Neuronal stem cell (in vitro differentiated cells): ENCODE measurements at regions not wholly inside any gene's neighbourhood (a gene's known extent, or its start where the extent isn't known, plus 50 kb on each side); places are given as distances from the start of the nearest gene placed in this dataset.
A peak's percentile ranks its signal among the peaks of the same experiment; 100 is the strongest.

Source experiments
- DNase-seq: peaks from one replicate; pipeline ENCODE4 v3.0.0-alpha.2; 2013; ENCODE audit warnings: low spot score
- H2AFZ ChIP-seq: one replicate; pipeline ENCODE4 v1.6.1; 2013; ENCODE audit warnings: mild to moderate bottlenecking, low read length, inconsistent platforms
- H2AK5ac ChIP-seq: 2 replicates; pipeline ENCODE4 v1.6.1; 2013; ENCODE audit warnings: low read depth, mild to moderate bottlenecking, inconsistent platforms, low read length, moderate library complexity, mixed read lengths
- H2BK120ac ChIP-seq: 2 replicates; pipeline ENCODE4 v1.6.1; 2013; ENCODE audit warnings: low read depth, mild to moderate bottlenecking, inconsistent platforms, low read length, moderate library complexity, mixed read lengths
- H2BK12ac ChIP-seq: one replicate; pipeline ENCODE4 v1.6.1; 2013; ENCODE audit warnings: low read length, inconsistent platforms
- H2BK15ac ChIP-seq: 2 replicates; pipeline ENCODE4 v1.6.1; 2013; ENCODE audit warnings: mild to moderate bottlenecking, low read length, inconsistent platforms, mixed read lengths
- H2BK5ac ChIP-seq: one replicate; pipeline ENCODE4 v1.6.1; 2013; ENCODE audit warnings: inconsistent platforms, mild to moderate bottlenecking, low read length, moderate library complexity
- H3K14ac ChIP-seq: one replicate; pipeline ENCODE4 v1.6.1; 2013; ENCODE audit warnings: low read length, inconsistent platforms
- H3K18ac ChIP-seq: 2 replicates; pipeline ENCODE4 v1.6.1; 2013; ENCODE audit warnings: low read length, inconsistent platforms
- H3K23ac ChIP-seq: 2 replicates; pipeline ENCODE4 v1.6.1; 2013; ENCODE audit warnings: low read depth, mild to moderate bottlenecking, mixed read lengths, low read length, inconsistent platforms; ENCODE audit not compliant: poor library complexity
- H3K27ac ChIP-seq: replicated peaks from 3 replicates; pipeline ENCODE4 v1.5.1; 2013; ENCODE audit warnings: low read length, inconsistent platforms
- H3K27me3 ChIP-seq, 3 experiments: 2 replicates each; pipeline ENCODE4 v1.6.1; 2013; ENCODE audit warnings: low read length in 3 of 3, mild to moderate bottlenecking in 2 of 3, inconsistent platforms in 1 of 3, low read depth in 1 of 3, mixed read lengths in 1 of 3, moderate library complexity in 1 of 3; ENCODE audit not compliant: control insufficient read depth in 3 of 3, insufficient read depth in 3 of 3
- H3K36me3 ChIP-seq, 2 donors: replicated peaks in 1 of 2; 2 replicates each; pipeline ENCODE4 v1.6.1; 2013; ENCODE audit warnings: low read length in 2 of 2; ENCODE audit not compliant: control insufficient read depth in 2 of 2, insufficient read depth in 2 of 2
- H3K4ac ChIP-seq: 2 replicates; pipeline ENCODE4 v1.6.1; 2013; ENCODE audit warnings: inconsistent platforms, mild to moderate bottlenecking, low read length, moderate library complexity
- H3K4me1 ChIP-seq, 2 donors: 1 replicate in 1 of 2; 2 replicates in 1 of 2; pipeline ENCODE4 v1.6.1; 2013; ENCODE audit warnings: low read length in 2 of 2, low read depth in 1 of 2; ENCODE audit not compliant: control insufficient read depth in 2 of 2, insufficient read depth in 1 of 2
- H3K4me2 ChIP-seq: one replicate; pipeline ENCODE4 v1.6.1; 2013; ENCODE audit warnings: mild to moderate bottlenecking, low read length, inconsistent platforms; ENCODE audit not compliant: insufficient read depth, poor library complexity, severe bottlenecking
- H3K4me3 ChIP-seq, 2 donors: 2 replicates each; pipeline ENCODE4 v1.5.1; 2013; ENCODE audit warnings: low read length in 2 of 2, mild to moderate bottlenecking in 2 of 2, inconsistent platforms in 1 of 2, moderate library complexity in 1 of 2
- H3K79me1 ChIP-seq: one replicate; pipeline ENCODE4 v1.6.1; 2013; ENCODE audit warnings: low read depth, mild to moderate bottlenecking, inconsistent platforms, low read length, moderate library complexity
- H3K9ac ChIP-seq: one replicate; pipeline ENCODE4 v1.6.1; 2013; ENCODE audit warnings: mild to moderate bottlenecking, low read depth, low read length, inconsistent platforms; ENCODE audit not compliant: poor library complexity
- H3K9me3 ChIP-seq, 2 donors: replicated peaks in 1 of 2; 2 replicates each; pipeline versions ENCODE3 to v1.6.1; 2013; ENCODE audit warnings: low read length in 2 of 2, mild to moderate bottlenecking in 2 of 2, inconsistent platforms in 1 of 2, low read depth in 1 of 2, mixed read lengths in 1 of 2, moderate library complexity in 1 of 2; ENCODE audit not compliant: control insufficient read depth in 2 of 2, insufficient read depth in 1 of 2
- H4K8ac ChIP-seq: one replicate; pipeline ENCODE4 v1.6.1; 2013; ENCODE audit warnings: low read depth, mild to moderate bottlenecking, inconsistent platforms, low read length, moderate library complexity
- H4K91ac ChIP-seq: one replicate; pipeline ENCODE4 v1.6.1; 2013; ENCODE audit warnings: low read length, low read depth, mild to moderate bottlenecking, inconsistent platforms; ENCODE audit not compliant: poor library complexity
- WGBS, 2 donors: extraction: QIAGEN DNeasy Blood & Tissue Kit; methylation state at CpG; one replicate each; pipeline ENCODE4 v1.1.7; 2013; ENCODE audit warnings: missing lambda C conversion rate in 2 of 2, mixed read lengths in 1 of 2; ENCODE audit not compliant: insufficient read length in 2 of 2, insufficient replicate concordance in 1 of 2; ENCODE audit errors: extremely low coverage in 2 of 2; 5-methylcytosine and 5-hydroxymethylcytosine counted together

- no peak overlapping the region for H4K8ac ChIP-seq
- H2BK12ac ChIP-seq, result no peak overlapping the region
- H4K91ac ChIP-seq, result no peak overlapping the region
- H3K18ac ChIP-seq, result no peak overlapping the region
- no peak for DNase-seq
- H3K27ac ChIP-seq, result no peak overlapping the region
- no peaks in the 10 kb centered on the region for H3K27me3 ChIP-seq
- no peaks in the 10 kb centered on the region for H3K36me3 ChIP-seq
- H3K4me2 ChIP-seq, result no peak overlapping the region
- H2AFZ ChIP-seq, result peak overlapping the region; percentile 24
- H3K79me1 ChIP-seq, result no peaks in the 10 kb centered on the region
- no peak overlapping the region for H3K9ac ChIP-seq
- H3K4me1 ChIP-seq, result no peaks in the 10 kb centered on the region
- H3K9me3 ChIP-seq, result no peaks in the 10 kb centered on the region
- no peak overlapping the region for H3K23ac ChIP-seq
- no peak overlapping the region for H2AK5ac ChIP-seq
- no peak overlapping the region for H2BK120ac ChIP-seq
- no peak overlapping the region for H3K14ac ChIP-seq
- H2BK5ac ChIP-seq, result no peak overlapping the region
- WGBS, 2 donors, result no CpG with 5 or more reads among the region's 1 CpG
- H3K4ac ChIP-seq, result no peak overlapping the region
- H3K4me3 ChIP-seq, result no peak overlapping the region
- no peak overlapping the region for H2BK15ac ChIP-seq
Observed at GRCh38 chr9:11742471-11742870, 950.7 kb upstream of the TYRP1 start.

- Histone ChIP-seq H3K9me3 (no peaks in the 10 kb centered on the region), H4K91ac (no peak overlapping the region), H3K18ac (no peak overlapping the region), H3K4me1 (no peaks in the 10 kb centered on the region), H3K4ac (no peak overlapping the region), H2BK12ac (no peak overlapping the region), H2AK5ac (no peak overlapping the region), H2BK5ac (no peak overlapping the region), H3K14ac (no peak overlapping the region), H3K23ac (no peak overlapping the region), H4K8ac (no peak overlapping the region), H3K36me3 (no peaks in the 10 kb centered on the region), H2BK15ac (no peak overlapping the region), H3K27ac (no peak overlapping the region), H3K9ac (no peak overlapping the region), H3K27me3 (no peaks in the 10 kb centered on the region), H2BK120ac (no peak overlapping the region), H3K4me2 (no peak overlapping the region), H3K4me3 (no peak overlapping the region), H2AFZ (no peak overlapping the region), H3K79me1 (no peaks in the 10 kb centered on the region)
- no CpG with 5 or more reads among the region's 2 CpGs for WGBS, 2 donors
- no peak for DNase-seq
Observed at GRCh38 chr9:11743356-11743755, 949.8 kb upstream of the TYRP1 start.

- Histone ChIP-seq H2AFZ (no peak overlapping the region), H4K8ac (no peak overlapping the region), H3K4me1 (no peaks in the 10 kb centered on the region), H3K27me3 (no peaks in the 10 kb centered on the region), H2AK5ac (no peak overlapping the region), H3K9ac (no peak overlapping the region), H3K18ac (no peak overlapping the region), H3K9me3 (no peaks in the 10 kb centered on the region), H3K79me1 (no peaks in the 10 kb centered on the region), H4K91ac (no peak overlapping the region), H2BK12ac (no peak overlapping the region), H3K4me2 (no peak overlapping the region), H2BK15ac (no peak overlapping the region), H3K4ac (no peak overlapping the region), H2BK120ac (no peak overlapping the region), H3K27ac (no peak overlapping the region), H3K14ac (no peak overlapping the region), H2BK5ac (no peak overlapping the region), H3K4me3 (no peak overlapping the region), H3K23ac (no peak overlapping the region), H3K36me3 (no peaks in the 10 kb centered on the region)
- DNase-seq, result no peak
- no CpG with 5 or more reads among the region's 2 CpGs for WGBS, 2 donors
Observed at GRCh38 chr9:11749396-11749795, 943.8 kb upstream of the TYRP1 start.

GRCh38 chr9:11755951-11756350, 937.2 kb upstream of the TYRP1 start:
- Histone ChIP-seq H3K18ac (no peak overlapping the region), H3K14ac (no peak overlapping the region), H2AFZ (no peak overlapping the region), H3K36me3 (no peaks in the 10 kb centered on the region), H2BK5ac (no peak overlapping the region), H2AK5ac (no peak overlapping the region), H3K9me3 (no peaks in the 10 kb centered on the region), H3K27ac (no peak overlapping the region), H4K91ac (no peak overlapping the region), H4K8ac (no peak overlapping the region), H2BK12ac (no peak overlapping the region), H3K79me1 (no peaks in the 10 kb centered on the region), H3K9ac (no peak overlapping the region), H3K4me2 (no peak overlapping the region), H2BK120ac (no peak overlapping the region), H3K27me3 (no peaks in the 10 kb centered on the region), H3K4me3 (no peak overlapping the region), H3K4ac (no peak overlapping the region), H2BK15ac (no peak overlapping the region), H3K4me1 (no peaks in the 10 kb centered on the region), H3K23ac (no peak overlapping the region)
- no peak for DNase-seq
